ENCODE measurements at regions not wholly inside any gene's neighbourhood (a gene's known extent, or its start where the extent isn't known, plus 50 kb on each side); places are given as distances from the start of the nearest gene placed in this dataset.

DNA sequence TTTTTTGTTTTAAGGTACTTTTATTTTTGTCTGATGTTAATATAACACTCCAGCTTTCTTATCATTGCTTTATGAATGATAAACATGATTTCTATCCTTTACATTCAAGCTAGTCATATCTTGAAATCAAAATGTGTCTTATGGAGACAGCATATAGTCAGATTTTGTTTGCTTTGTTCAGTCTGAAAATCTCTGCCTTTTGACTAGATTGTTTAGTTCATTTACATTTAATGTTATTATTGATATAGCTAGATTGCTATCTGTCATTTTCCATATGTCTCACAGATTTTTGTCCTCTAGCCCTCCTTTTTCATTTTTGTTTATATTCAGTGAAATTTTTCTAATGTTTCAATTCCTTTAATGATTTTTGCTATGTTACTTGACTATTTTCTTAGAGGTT lies 332.8 kb downstream of the SMOC2 start:
- DNase-seq (ENCODE audit: low spot score), result no peak

GRCh38 chr6:168765752-168766151 lies 324.8 kb downstream of the SMOC2 start:
- no peak for DNase-seq (ENCODE audit: low spot score)

DNA sequence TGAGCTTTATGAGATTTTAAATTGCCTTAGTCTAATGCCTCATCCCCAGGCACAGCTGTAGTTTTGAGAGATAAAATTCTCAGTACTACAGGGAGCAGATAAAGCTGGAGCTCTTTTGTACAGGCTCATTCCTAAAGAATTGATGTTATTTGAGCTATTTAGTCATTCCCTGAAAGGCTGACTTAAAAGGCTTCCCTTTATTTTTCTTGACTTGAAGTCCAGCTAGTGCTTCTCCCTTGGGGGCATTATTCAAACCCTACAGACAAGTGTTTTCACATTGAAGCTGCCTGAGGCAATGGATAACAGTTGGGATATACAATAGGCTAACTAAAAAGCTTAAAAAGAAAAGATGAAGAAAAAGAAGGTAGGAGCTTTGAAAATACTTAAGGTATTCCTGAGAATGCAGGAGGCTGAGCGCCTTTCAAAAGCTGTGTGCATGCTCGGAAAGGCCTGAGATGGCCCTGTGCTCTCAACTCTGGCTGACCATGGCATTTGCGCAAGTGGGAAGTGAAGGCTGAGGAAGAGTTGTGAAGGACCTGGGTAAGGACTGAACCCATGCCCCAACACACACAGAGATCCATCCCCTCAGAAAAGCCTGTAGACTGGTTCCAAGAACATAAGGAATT lies 315.1 kb downstream of the SMOC2 start:
- no peak for DNase-seq (ENCODE audit: low spot score)

DNA sequence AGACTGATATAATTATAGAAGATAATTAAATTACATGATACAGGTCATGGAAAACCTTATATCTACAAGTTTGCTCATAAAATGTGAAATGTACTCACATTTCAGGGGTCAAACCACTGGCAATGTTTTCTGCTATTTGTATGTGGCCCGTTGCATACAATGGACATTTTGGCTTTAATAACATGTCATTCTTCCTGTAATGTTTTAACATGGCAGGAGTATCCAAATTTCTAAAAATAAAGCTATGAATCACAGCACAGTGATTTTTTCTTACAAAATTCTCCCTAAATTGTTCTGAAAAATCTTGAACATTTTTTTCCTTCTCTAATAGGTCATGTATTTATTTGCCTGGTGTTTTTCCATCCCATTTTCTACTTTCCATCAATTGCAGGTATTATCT lies 305.7 kb downstream of the SMOC2 start:
- DNase-seq (ENCODE audit: low spot score), result no peak

DNA sequence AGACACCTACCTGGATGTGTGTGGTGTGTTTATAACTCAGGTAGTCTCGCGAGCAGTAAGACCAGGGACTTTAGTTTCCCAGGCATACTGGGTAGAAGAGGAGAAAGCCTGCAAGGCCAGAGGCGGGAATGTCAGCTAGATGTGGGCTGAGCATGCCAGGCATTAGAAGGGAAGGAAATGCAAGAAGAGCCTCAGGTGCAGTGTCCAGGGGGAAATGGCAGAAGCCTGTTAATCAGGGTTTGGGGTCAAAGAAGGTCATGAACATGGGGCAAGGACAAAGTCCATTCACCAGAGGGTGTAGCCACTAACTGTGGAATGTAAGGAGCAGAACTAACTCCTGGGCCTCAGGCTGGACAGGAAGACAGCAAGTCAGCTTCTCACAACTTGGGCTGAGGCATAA lies 305.0 kb downstream of the SMOC2 start:
- no peak for DNase-seq (ENCODE audit: low spot score)

- DNase-seq (ENCODE audit: low spot score), result no peak
Observed at GRCh38 chr6:168744861-168745260, 303.9 kb downstream of the SMOC2 start.

DNA sequence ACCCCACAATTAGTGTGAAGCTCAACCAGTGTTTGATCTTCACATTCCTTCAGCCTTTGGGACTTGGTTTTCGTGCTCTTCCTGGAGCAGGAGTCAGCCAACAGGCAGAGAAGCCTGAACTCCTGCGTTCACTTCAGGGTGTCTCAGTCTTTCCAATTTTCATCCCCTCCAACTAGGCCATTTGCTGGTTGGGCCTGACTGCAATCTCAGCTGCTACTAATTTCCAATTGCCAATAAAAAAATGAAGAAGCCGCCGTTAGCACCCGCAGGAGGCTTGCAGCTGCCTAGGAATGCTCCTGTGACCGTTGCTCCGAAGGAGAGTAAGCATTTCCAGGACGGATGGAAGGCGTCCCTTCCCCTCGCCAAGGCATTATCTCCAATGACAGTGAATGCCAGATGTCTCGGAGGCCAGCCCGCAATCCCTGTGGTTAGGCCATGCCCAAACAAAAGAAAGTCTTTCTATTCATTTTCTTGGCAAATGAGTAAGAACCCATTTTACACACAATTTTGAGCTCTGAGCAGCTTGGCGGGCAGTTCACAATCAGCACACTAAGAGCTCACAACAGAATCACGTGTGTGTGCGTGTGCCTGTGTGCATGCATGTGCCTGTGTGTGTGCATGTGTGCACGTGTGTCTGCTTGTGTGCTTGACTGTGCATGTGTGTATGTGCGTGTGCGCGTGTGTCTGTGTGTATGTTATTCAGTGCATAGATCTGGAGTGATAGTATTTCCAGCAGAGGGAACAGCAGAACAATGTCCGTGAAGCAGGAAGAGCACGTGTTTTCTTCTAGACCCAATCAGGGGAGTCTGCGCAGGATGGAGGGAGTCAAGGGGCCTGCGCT lies 301.2 kb downstream of the SMOC2 start:
- no peak for DNase-seq (ENCODE audit: low spot score)

- no peak for DNase-seq (ENCODE audit: low spot score)
Observed at GRCh38 chr6:168741305-168741704, 300.3 kb downstream of the SMOC2 start.

- no peak for DNase-seq (ENCODE audit: low spot score)
Observed at GRCh38 chr6:168739381-168739780, 298.4 kb downstream of the SMOC2 start.

GRCh38 chr6:168737481-168737880 lies 296.5 kb downstream of the SMOC2 start:
- DNase-seq (ENCODE audit: low spot score), result peak; percentile 60

GRCh38 chr6:168737014-168737413 lies 296.0 kb downstream of the SMOC2 start:
- DNase-seq (ENCODE audit: low spot score), result no peak

DNA sequence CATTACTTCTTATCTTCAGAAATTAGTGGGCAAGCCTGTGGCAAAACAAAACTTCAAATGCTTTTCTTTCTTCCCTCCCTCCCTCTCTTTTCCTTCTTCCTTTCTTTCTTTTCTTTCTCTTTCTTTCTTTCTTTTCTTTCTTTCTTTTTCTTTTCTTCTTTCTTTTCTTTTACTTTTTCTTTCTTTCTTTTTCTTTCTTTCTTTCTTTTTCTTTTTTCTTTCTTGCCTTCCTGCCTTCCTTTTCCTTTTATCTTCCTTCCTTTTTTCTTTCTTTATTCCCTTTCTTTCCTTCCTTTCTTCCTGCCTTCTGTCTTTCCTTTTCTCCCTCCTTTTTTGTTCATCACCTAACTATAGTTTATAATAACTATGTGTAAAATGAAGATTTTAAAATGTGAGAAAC lies 295.1 kb downstream of the SMOC2 start:
- DNase-seq (ENCODE audit: low spot score), result no peak

- DNase-seq (ENCODE audit: low spot score), result no peak
Observed at GRCh38 chr6:168735268-168735949, 294.4 kb downstream of the SMOC2 start.

- no peak for DNase-seq (ENCODE audit: low spot score)
Observed at GRCh38 chr6:168734523-168734922, 293.5 kb downstream of the SMOC2 start.

- DNase-seq (ENCODE audit: low spot score), result no peak
Observed at GRCh38 chr6:168732676-168733075, 291.7 kb downstream of the SMOC2 start.

GRCh38 chr6:168730931-168731716 lies 290.1 kb downstream of the SMOC2 start:
- no peak for DNase-seq (ENCODE audit: low spot score)

DNA sequence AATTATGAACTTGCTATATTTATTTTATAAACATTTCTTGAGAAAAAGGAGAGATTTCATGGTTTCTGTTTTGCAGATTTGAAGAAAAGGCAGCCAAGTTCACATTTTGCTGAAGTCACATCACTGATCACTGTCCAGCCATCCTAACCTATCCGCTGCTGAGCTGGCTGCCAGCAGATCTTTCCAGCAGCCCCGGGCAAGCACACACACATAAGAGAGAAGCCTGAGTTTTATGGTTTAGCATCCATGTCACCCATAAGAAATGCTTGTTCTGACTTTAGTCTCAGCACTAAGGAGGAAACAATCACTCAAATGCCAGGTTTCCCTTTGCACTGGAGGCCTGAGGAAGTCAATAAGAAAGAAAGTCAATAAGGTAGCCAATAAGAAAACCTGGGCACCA lies 287.1 kb downstream of the SMOC2 start:
- no peak for DNase-seq (ENCODE audit: low spot score)

DNA sequence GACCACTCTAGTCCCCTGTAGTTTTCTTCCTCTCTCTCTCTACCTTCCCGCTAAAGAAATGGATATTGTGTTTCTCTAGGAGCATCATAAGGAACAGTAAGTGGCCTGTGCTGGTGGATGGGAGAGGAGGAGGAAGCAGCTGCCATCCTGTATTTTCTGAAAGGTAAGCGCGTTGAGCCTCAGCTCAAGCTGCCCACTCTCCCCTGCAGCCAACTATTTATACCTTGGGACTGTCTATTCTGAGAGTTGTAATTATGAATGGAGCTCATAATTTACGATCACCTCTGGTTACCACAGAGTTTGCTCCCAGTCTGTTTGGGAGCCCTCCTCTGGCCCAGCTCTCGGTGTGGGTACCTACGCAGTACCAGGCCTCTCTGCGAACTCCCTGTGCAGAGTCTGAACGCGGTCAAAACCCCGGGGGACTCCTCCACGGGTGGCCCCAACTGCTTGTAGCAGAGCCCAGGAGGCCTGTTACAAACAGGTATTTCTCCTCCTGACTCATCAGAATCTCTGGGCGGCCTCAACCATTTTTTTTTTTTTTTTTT lies 285.4 kb downstream of the SMOC2 start:
- no peak for DNase-seq (ENCODE audit: low spot score)

DNA sequence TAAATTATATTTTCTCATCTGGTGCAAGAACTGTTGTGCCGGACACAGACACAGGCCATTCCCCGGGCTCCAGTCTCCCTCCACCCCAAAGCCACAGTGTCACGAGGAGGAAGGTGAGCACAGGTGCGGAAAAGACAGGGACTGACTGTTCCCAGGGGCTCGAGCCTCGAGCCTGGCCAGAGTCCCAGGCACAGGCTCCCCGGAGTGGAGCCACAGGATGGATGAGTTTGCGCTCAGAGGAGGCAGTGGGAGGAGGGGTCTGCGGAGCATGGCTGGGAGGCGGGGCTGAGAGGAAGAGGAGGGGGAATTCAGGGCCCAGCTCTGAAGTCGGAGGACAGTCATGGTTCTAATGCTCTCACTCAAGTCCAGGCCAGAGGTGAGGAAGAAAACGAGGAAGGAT lies 284.8 kb downstream of the SMOC2 start:
- DNase-seq (ENCODE audit: low spot score), result no peak

- no peak for DNase-seq (ENCODE audit: low spot score)
Observed at GRCh38 chr6:168724669-168725570, 283.9 kb downstream of the SMOC2 start.

- DNase-seq (ENCODE audit: low spot score), result no peak
Observed at GRCh38 chr6:168724033-168724432, 283.0 kb downstream of the SMOC2 start.
